GM12892 (cell line): ENCODE measurements at regions not wholly inside any gene's neighbourhood (a gene's known extent, or its start where the extent isn't known, plus 50 kb on each side); places are given as distances from the start of the nearest gene placed in this dataset.

Experiments used
- DNase-seq: peaks from one replicate; pipeline ENCODE4 v3.0.0; 2011; ENCODE audit not compliant: insufficient read length
- FAIRE-seq: peaks from 2 replicates; lab custom pipeline; 2011; peaks lifted over from hg19 to GRCh38; lab: Jason Lieb, UNC
- POLR2A ChIP-seq: IDR thresholded peaks from 2 replicates; pipeline ENCODE4 v1.6.1; 2011; ENCODE audit warnings: low read depth, low read length, control low read depth
- POLR2AphosphoS5 ChIP-seq: IDR thresholded peaks from 2 replicates; pipeline ENCODE4 v1.6.1; 2011; ENCODE audit warnings: low read depth, low read length, control low read depth
- TAF1 ChIP-seq: IDR thresholded peaks from 2 replicates; pipeline ENCODE4 v1.6.1; 2011; ENCODE audit warnings: low read depth, mild to moderate bottlenecking, control low read depth, low read length, borderline replicate concordance

- TF ChIP-seq TAF1 (no peak), POLR2AphosphoS5 (no peak), POLR2A (no peak)
- FAIRE-seq (no peak), DNase-seq (no peak)
Measured at GRCh38 chr6:139819776-139820175, 445.3 kb upstream of the CITED2 start.

GRCh38 chr6:139812939-139813338 is 438.5 kb upstream of the CITED2 start:
- DNase-seq: no peak
- TF ChIP-seq POLR2A: no peak
- no peak for TF ChIP-seq TAF1
- no peak for TF ChIP-seq POLR2AphosphoS5
- FAIRE-seq: no peak

GRCh38 chr6:139801571-139802321 is 427.3 kb upstream of the CITED2 start:
- FAIRE-seq: no peak
- DNase-seq: no peak
- TF ChIP-seq TAF1: no peak
- no peak for TF ChIP-seq POLR2A
- no peak for TF ChIP-seq POLR2AphosphoS5

- DNase-seq (no peak), FAIRE-seq (no peak)
- TF ChIP-seq POLR2AphosphoS5: no peak
- TF ChIP-seq POLR2A: no peak
- TF ChIP-seq TAF1: no peak
Measured at GRCh38 chr6:139800837-139801236, 426.4 kb upstream of the CITED2 start.

- FAIRE-seq (no peak), DNase-seq (no peak)
- no peak for TF ChIP-seq POLR2AphosphoS5
- TF ChIP-seq POLR2A: no peak
- TF ChIP-seq TAF1: no peak
Measured at GRCh38 chr6:139790527-139790926, 416.1 kb upstream of the CITED2 start.

GRCh38 chr6:139784222-139784769 is 409.8 kb upstream of the CITED2 start:
- no peak for FAIRE-seq
- TF ChIP-seq POLR2A: no peak
- TF ChIP-seq POLR2AphosphoS5: no peak
- TF ChIP-seq TAF1: no peak
- no peak for DNase-seq

GRCh38 chr6:139779988-139780774 is 405.7 kb upstream of the CITED2 start:
- TF ChIP-seq POLR2AphosphoS5 (no peak), POLR2A (no peak), TAF1 (no peak)
- no peak for DNase-seq
- FAIRE-seq: no peak

GRCh38 chr6:139778688-139779087 is 404.2 kb upstream of the CITED2 start:
- DNase-seq: no peak
- no peak for TF ChIP-seq POLR2AphosphoS5
- no peak for TF ChIP-seq POLR2A
- no peak for TF ChIP-seq TAF1
- no peak for FAIRE-seq

- FAIRE-seq: no peak
- DNase-seq: no peak
- TF ChIP-seq TAF1: no peak
- no peak for TF ChIP-seq POLR2A
- TF ChIP-seq POLR2AphosphoS5: no peak
Measured at GRCh38 chr6:139778106-139778505, 403.7 kb upstream of the CITED2 start.

GRCh38 chr6:139777202-139777970 is 402.9 kb upstream of the CITED2 start:
- no peak for DNase-seq
- FAIRE-seq: no peak
- no peak for TF ChIP-seq POLR2A
- no peak for TF ChIP-seq POLR2AphosphoS5
- TF ChIP-seq TAF1: no peak

GRCh38 chr6:139776041-139776440 is 401.6 kb upstream of the CITED2 start:
- FAIRE-seq: no peak
- DNase-seq: no peak
- TF ChIP-seq POLR2AphosphoS5: no peak
- no peak for TF ChIP-seq POLR2A
- TF ChIP-seq TAF1: no peak
